IPS DF 19.7 (cell line): ENCODE measurements at regions not wholly inside any gene's neighbourhood (a gene's known extent, or its start where the extent isn't known, plus 50 kb on each side); places are given as distances from the start of the nearest gene placed in this dataset.

Source experiments
- DNase-seq: peaks from one replicate; pipeline ENCODE4 v3.0.0-alpha.2; 2013; ENCODE audit warnings: low read depth, low spot score

GRCh38 chr10:3837647-3838459 lies 52.8 kb upstream of the KLF6 start:
- no peak for DNase-seq

GRCh38 chr10:3836222-3836820 lies 51.3 kb upstream of the KLF6 start:
- no peak for DNase-seq

GRCh38 chr10:3835770-3836169 lies 50.8 kb upstream of the KLF6 start:
- DNase-seq, result no peak

GRCh38 chr10:3834947-3835346 lies 49.9 kb upstream of the KLF6 start:
- DNase-seq, result no peak
